H1 (cell line): ENCODE measurements at regions not wholly inside any gene's neighbourhood (a gene's known extent, or its start where the extent isn't known, plus 50 kb on each side); places are given as distances from the start of the nearest gene placed in this dataset.
A peak's percentile ranks its signal among the peaks of the same experiment; 100 is the strongest.

ENCODE experiments used
- CTCF ChIP-seq, 3 experiments: IDR thresholded peaks; 1 replicate in 2 of 3; 2 replicates in 1 of 3; pipeline versions ENCODE4 v1.5.1 to v1.6.1; 2011; ENCODE audit warnings: low read length in 3 of 3, mild to moderate bottlenecking in 3 of 3, inconsistent platforms in 2 of 3, low read depth in 1 of 3, moderate library complexity in 1 of 3; ENCODE audit not compliant: insufficient read depth in 1 of 3; ENCODE audit errors: control extremely low read depth in 1 of 3
- EZH2 ChIP-seq: fragments of 200-600 bp; sonication (generic); IDR thresholded peaks from 2 replicates; pipeline ENCODE4 v1.7.1; 2012; ENCODE audit warnings: low read depth, mild to moderate bottlenecking, moderate library complexity, low read length, inconsistent platforms; ENCODE audit not compliant: severe bottlenecking
- HDAC6 ChIP-seq: IDR thresholded peaks from one replicate; pipeline ENCODE4 v1.7.1; 2012; ENCODE audit warnings: low read depth, mild to moderate bottlenecking, inconsistent platforms, low read length, moderate library complexity
- POLR2A ChIP-seq, 2 experiments: IDR thresholded peaks; 1 replicate in 1 of 2; 2 replicates in 1 of 2; pipeline ENCODE4 v1.6.1; 2011; ENCODE audit warnings: low read depth in 2 of 2, low read length in 2 of 2, mild to moderate bottlenecking in 2 of 2; ENCODE audit errors: control extremely low read depth in 1 of 2
- SP4 ChIP-seq: IDR thresholded peaks from 2 replicates; pipeline ENCODE4 v1.6.1; 2012; ENCODE audit warnings: low read length, inconsistent platforms
- TCF12 ChIP-seq: IDR thresholded peaks from 2 replicates; pipeline ENCODE4 v1.6.1; 2011; ENCODE audit warnings: low read depth, mild to moderate bottlenecking, low read length

GRCh38 chr16:55048745-55049144 is 118.1 kb downstream of the IRX5 start:
- TF ChIP-seq POLR2A (IDR thresholded peaks at IDR 0.05; ENCODE audit: control extremely low read depth in 1 of 2, low read depth in 2 of 2, low read length in 2 of 2) (no peak), CTCF (IDR thresholded peaks at IDR 0.05; ENCODE audit: control extremely low read depth in 1 of 3, insufficient read depth in 1 of 3, low read depth in 1 of 3, low read length in 3 of 3) (peak; percentile 24 to 40 (median 25); a peak in 3 of 4 replicates), EZH2 (no peak), TCF12 (no peak), SP4 (no peak), HDAC6 (no peak)
